HepG2 (cell line): ENCODE measurements at regions not wholly inside any gene's neighbourhood (a gene's known extent, or its start where the extent isn't known, plus 50 kb on each side); places are given as distances from the start of the nearest gene placed in this dataset.

Experiments
- CTCF ChIP-seq: sonication (generic); formaldehyde crosslinking; IDR thresholded peaks from 2 replicates; pipeline ENCODE4 v1.5.0; 2020; ENCODE audit warnings: mild to moderate bottlenecking, missing genetic modification reagents, moderate library complexity
- REXO4 ChIP-seq: sonication (generic); formaldehyde crosslinking; IDR thresholded peaks from 2 replicates; pipeline ENCODE4 v1.8.0; 2022; ENCODE audit warnings: missing genetic modification reagents, mild to moderate bottlenecking, borderline replicate concordance

- TF ChIP-seq CTCF (CRISPR knock-in tag) (no peak), REXO4 (CRISPR knock-in tag) (no peak)
Observed at GRCh38 chr6:81966968-81967367, 214.5 kb upstream of the TENT5A start.
